ENCODE measurements at regions not wholly inside any gene's neighbourhood (a gene's known extent, or its start where the extent isn't known, plus 50 kb on each side); places are given as distances from the start of the nearest gene placed in this dataset.

DNA sequence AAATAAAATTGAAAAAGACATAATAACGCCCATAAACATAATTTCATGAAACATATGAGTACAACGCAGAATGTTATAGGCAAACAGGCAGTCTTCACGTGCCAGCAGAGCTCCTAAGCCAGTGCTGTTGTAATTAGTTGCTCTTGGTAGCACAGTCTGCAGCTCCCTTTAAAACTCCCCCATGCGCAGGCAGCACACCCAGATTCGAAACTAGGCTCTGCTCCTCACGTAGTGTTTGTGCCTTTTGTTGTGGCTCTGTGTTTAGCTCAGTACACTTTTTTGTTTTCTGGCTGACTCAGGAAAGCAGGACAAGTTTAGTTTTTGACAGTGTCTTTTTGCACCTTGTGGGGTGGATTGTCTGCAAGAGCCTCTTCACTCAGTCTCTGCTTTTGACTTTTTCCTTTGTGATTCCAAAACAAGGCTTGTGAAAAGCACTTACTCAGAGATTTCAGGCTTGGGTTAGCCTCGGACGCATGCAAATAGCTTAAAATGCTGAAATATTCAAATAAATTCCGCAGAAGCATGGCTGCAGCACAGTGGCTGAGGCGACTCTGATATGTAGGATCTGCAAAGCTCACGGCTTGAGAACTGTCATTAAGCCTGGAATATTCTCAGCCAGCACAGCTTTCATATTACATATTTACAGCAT is 113.6 kb downstream of the IRX1 start:
- no peak overlapping the region for H3K4me3 ChIP-seq (ENCODE audit: control insufficient read depth, low read depth, low read length)
- DNase-seq (ENCODE audit: low read depth) = no peak
- TF ChIP-seq, protein P1, sequence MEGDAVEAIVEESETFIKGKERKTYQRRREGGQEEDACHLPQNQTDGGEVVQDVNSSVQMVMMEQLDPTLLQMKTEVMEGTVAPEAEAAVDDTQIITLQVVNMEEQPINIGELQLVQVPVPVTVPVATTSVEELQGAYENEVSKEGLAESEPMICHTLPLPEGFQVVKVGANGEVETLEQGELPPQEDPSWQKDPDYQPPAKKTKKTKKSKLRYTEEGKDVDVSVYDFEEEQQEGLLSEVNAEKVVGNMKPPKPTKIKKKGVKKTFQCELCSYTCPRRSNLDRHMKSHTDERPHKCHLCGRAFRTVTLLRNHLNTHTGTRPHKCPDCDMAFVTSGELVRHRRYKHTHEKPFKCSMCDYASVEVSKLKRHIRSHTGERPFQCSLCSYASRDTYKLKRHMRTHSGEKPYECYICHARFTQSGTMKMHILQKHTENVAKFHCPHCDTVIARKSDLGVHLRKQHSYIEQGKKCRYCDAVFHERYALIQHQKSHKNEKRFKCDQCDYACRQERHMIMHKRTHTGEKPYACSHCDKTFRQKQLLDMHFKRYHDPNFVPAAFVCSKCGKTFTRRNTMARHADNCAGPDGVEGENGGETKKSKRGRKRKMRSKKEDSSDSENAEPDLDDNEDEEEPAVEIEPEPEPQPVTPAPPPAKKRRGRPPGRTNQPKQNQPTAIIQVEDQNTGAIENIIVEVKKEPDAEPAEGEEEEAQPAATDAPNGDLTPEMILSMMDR (IDR thresholded peaks at IDR 0.05; ENCODE audit: control insufficient read depth, insufficient read depth, low read depth, low read length, missing control alignments) = no peak

DNA sequence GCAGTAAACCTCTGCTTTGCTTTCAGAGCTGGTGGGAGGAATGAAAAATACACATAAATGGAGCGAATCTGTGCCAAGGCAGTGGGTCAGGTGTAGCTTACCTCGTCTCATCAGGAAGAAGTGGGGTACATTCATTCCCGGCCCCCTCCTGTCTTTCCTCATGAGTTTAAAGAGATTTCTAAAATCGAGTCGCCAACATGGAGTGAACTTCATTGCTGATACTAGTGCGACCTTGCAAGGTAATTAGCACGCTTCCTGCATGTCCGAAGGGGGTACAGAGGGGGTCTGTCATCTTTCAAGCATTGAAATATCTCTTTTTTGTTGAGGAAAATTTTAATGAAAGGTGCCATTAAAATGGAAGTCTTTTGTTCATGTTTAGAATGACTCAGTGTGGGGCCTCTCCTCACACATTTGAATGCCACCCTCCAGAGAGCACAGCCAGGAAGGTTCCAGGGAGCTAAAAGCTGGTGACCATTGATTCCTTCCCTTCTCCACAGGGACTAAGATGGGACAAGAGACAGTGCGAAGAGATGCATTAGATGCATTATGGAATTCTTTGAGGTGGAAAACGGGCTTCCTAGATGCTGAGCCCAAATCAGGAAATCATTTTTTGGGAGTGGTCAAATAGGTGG is 114.2 kb downstream of the IRX1 start:
- DNase-seq (ENCODE audit: low read depth) = no peak
- H3K4me3 ChIP-seq (ENCODE audit: control insufficient read depth, low read depth, low read length) = no peak overlapping the region
- TF ChIP-seq, protein P1 (IDR thresholded peaks at IDR 0.05; ENCODE audit: control insufficient read depth, insufficient read depth, low read depth, low read length, missing control alignments) = no peak

DNA sequence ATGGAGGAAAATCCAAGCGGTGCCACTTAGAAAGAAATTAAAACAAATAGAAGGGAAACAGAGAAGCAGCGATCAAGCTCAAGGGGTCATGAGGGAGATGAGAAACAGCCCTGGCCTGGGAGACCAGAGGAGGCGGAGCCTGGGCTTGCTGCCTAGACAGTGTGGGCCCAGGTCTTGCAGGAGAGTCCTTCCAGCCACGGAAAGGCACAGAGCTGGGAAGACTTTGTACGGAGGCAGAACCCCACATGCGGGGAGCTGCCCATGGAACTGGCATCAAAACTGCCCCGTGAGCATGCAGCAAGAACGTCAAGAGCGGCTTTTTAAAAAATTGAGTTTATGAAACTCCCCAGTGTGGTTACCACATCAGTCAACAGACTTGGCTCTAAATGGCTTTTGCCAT is 119.4 kb downstream of the IRX1 start:
- DNase-seq (ENCODE audit: low read depth) = no peak
- H3K4me3 ChIP-seq (ENCODE audit: control insufficient read depth, low read depth, low read length) = no peak overlapping the region
- TF ChIP-seq, protein P1 (IDR thresholded peaks at IDR 0.05; ENCODE audit: control insufficient read depth, insufficient read depth, low read depth, low read length, missing control alignments) = no peak

DNA sequence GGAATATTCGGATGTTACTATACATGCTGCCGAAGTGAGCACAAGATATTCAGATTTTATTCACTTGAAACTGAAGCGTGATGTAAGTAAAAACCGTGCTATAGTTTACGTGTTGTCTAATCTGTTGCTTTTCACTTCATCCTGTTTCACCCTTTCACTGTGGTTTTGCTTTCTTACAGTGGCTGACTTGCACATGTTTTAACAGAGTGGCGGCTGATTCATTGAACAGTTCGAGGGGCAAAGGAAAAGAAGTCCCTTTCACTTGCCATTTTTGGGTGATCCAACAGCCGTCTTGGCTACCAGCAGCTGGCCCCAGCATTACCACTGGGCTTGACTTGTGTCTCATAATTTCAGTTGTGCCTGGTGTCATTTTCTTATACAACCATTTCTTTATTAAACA is 134.0 kb downstream of the IRX1 start:
- H3K4me3 ChIP-seq (ENCODE audit: control insufficient read depth, low read depth, low read length) = no peak overlapping the region
- TF ChIP-seq, protein P1 (IDR thresholded peaks at IDR 0.05; ENCODE audit: control insufficient read depth, insufficient read depth, low read depth, low read length, missing control alignments) = no peak
- DNase-seq (ENCODE audit: low read depth) = no peak

DNA sequence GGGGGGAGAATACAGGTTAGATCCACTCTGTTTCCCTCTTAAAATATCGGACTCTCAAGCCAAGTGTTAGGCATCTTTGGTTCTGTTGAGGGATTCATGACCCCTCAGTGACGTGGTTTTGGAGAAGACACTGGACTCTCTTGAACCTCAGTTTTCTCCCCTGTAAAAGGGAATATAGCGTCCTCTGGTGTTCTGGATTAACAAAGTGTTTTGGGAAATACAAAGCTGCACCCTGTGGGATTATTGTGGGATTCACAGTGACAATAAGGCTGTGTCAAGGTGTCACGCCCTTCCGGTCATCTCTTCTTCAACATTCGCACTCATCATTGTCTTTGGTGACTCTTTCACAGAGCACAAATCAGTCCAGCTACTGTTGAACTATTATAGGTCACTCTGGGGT is 139.0 kb downstream of the IRX1 start:
- no peak overlapping the region for H3K4me3 ChIP-seq (ENCODE audit: control insufficient read depth, low read depth, low read length)
- DNase-seq (ENCODE audit: low read depth) = no peak
- TF ChIP-seq, protein P1 (IDR thresholded peaks at IDR 0.05; ENCODE audit: control insufficient read depth, insufficient read depth, low read depth, low read length, missing control alignments) = no peak

DNA sequence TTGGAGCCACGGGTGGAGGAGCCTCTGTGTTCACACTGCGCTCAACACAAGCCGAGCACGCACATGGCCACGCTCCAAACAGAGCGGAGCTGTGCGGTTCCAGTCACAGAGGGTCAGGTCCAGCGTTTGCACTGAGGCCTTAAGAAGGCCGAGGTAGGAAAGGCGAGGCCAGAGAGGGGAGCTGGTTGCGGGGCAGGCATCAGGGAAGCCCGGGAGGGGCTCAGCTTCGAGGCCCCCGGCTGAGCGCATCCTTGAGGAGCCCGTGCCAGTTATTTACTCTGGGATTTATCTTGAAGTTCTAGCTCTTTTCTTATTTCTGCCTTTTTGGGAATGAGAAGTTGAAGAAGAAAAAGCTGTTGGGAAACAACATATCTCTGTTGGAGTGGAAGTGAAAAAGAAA is 140.8 kb downstream of the IRX1 start:
- TF ChIP-seq, protein P1 (IDR thresholded peaks at IDR 0.05; ENCODE audit: control insufficient read depth, insufficient read depth, low read depth, low read length, missing control alignments) = no peak
- no peak for DNase-seq (ENCODE audit: low read depth)
- H3K4me3 ChIP-seq (ENCODE audit: control insufficient read depth, low read depth, low read length) = no peak overlapping the region

Measured in AG09309 (cell line).